Karpas-422 (cell line): ENCODE measurements at regions not wholly inside any gene's neighbourhood (a gene's known extent, or its start where the extent isn't known, plus 50 kb on each side); places are given as distances from the start of the nearest gene placed in this dataset.

Experiments
- DNase-seq: peaks from one replicate; pipeline ENCODE4 v3.0.0-alpha.2; 2015
- H2AFZ ChIP-seq: fragments of 200-600 bp; sonication (generic); 2 replicates; pipeline ENCODE4 v1.6.1; 2014; ENCODE audit warnings: antibody characterized with exemption, low read length, mixed read lengths
- H3K27ac ChIP-seq: fragments of 200-600 bp; sonication (generic); 2 replicates; pipeline ENCODE4 v1.5.1; 2014; ENCODE audit warnings: mild to moderate bottlenecking, low read length, moderate library complexity
- H3K27me3 ChIP-seq: fragments of 200-600 bp; sonication (generic); 2 replicates; pipeline ENCODE4 v1.6.1; 2014; ENCODE audit warnings: low read length, mixed read lengths
- H3K36me3 ChIP-seq: fragments of 200-600 bp; sonication (generic); 2 replicates; pipeline ENCODE4 v1.6.1; 2014; ENCODE audit warnings: low read length, mixed read lengths; ENCODE audit not compliant: insufficient read depth
- H3K4me1 ChIP-seq: fragments of 200-600 bp; sonication (generic); 2 replicates; pipeline ENCODE4 v1.6.1; 2014; ENCODE audit warnings: mild to moderate bottlenecking, low read length, mixed read lengths
- H3K4me2 ChIP-seq: fragments of 200-600 bp; sonication (generic); 2 replicates; pipeline ENCODE4 v1.6.1; 2014; ENCODE audit warnings: low read length, low read depth, mild to moderate bottlenecking; ENCODE audit not compliant: poor library complexity, severe bottlenecking
- H3K4me3 ChIP-seq: fragments of 200-600 bp; sonication (generic); 2 replicates; pipeline ENCODE4 v1.5.1; 2014; ENCODE audit warnings: mild to moderate bottlenecking, antibody characterized with exemption, low read length, mixed read lengths
- H3K79me2 ChIP-seq: fragments of 200-600 bp; sonication (generic); 2 replicates; pipeline ENCODE4 v1.6.1; 2014; ENCODE audit warnings: mild to moderate bottlenecking, low read length, mixed read lengths
- H3K9ac ChIP-seq: fragments of 200-600 bp; sonication (generic); 2 replicates; pipeline ENCODE4 v1.6.0; 2014; ENCODE audit warnings: low read length
- H3K9me2 ChIP-seq: fragments of 200-600 bp; sonication (generic), shearing (Covaris generic); replicated peaks from 2 replicates; pipeline ENCODE4 v1.6.0; 2014; ENCODE audit warnings: mild to moderate bottlenecking, low read length, moderate library complexity; ENCODE audit not compliant: insufficient read depth
- H3K9me3 ChIP-seq: fragments of 300-700, 200-600 bp; sonication (generic); 2 replicates; pipeline ENCODE4 v1.6.1; 2014; ENCODE audit warnings: low read length, mixed read lengths
- H4K20me1 ChIP-seq: fragments of 200-600 bp; sonication (generic); 2 replicates; pipeline ENCODE4 v1.6.1; 2014; ENCODE audit warnings: mild to moderate bottlenecking, antibody characterized with exemption, low read length, low read depth; ENCODE audit not compliant: insufficient read depth

- H3K9ac ChIP-seq: no peak overlapping the region
- no peak for DNase-seq
- no peaks in the 10 kb centered on the region for H3K4me1 ChIP-seq
- no peaks in the 10 kb centered on the region for H4K20me1 ChIP-seq
- H3K9me3 ChIP-seq: peaks cover 19% of the 10 kb centered on the region
- no peaks in the 10 kb centered on the region for H3K79me2 ChIP-seq
- H3K4me2 ChIP-seq: no peak overlapping the region
- H3K27ac ChIP-seq: no peak overlapping the region
- H3K4me3 ChIP-seq: no peak overlapping the region
- H3K9me2 ChIP-seq: no peaks in the 10 kb centered on the region
- no peaks in the 10 kb centered on the region for H3K36me3 ChIP-seq
- H3K27me3 ChIP-seq: no peaks in the 10 kb centered on the region
- no peak overlapping the region for H2AFZ ChIP-seq
Observed at GRCh38 chr7:125648543-125648942, 718.9 kb upstream of the POT1 start.

DNA sequence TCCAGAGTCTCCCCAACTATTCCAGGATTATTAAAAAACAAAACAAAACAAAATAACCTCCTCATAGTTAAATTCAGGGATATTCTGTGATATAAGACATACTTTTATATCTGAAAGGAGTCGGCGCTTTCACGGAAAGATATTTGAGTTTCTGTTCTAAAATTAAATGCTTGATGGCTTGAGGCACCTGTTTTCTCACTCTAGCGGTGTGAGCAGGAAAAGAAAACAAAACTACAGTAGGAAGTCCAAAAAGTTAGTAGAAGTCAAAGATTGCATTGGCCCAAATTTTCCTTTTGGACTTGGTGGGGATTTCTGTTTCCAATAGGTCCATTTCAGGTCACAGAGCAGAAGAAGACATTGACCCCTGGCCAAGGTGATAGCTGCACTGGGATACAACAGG is 716.1 kb upstream of the POT1 start:
- Histone ChIP-seq H3K79me2 (no peaks in the 10 kb centered on the region), H3K4me3 (no peak overlapping the region), H4K20me1 (no peaks in the 10 kb centered on the region), H3K4me1 (no peaks in the 10 kb centered on the region), H2AFZ (no peak overlapping the region), H3K9ac (no peak overlapping the region), H3K9me3 (peaks cover 28% of the 10 kb centered on the region), H3K4me2 (no peak overlapping the region), H3K36me3 (no peaks in the 10 kb centered on the region), H3K27ac (no peak overlapping the region), H3K9me2 (no peaks in the 10 kb centered on the region), H3K27me3 (no peaks in the 10 kb centered on the region)
- DNase-seq: no peak

DNA sequence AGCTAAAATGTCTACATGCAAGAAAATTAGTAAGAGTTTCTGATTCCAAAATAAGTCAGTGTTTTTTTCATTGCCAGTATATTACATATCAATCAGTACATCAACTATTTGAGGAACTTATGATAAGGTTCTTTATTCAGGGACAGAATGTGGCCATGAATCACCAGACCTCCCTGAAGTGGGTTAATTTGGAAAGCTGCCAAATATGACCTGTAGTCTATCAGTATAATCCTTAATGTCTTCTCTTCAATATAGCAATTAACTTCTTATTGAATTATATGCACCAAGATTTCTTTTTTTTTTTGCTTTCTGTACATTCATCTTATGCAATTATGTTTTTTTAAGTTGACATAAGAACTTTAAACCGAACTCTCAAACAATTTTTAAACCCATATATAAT is 714.5 kb upstream of the POT1 start:
- H2AFZ ChIP-seq: no peak overlapping the region
- H3K36me3 ChIP-seq: no peaks in the 10 kb centered on the region
- no peaks in the 10 kb centered on the region for H4K20me1 ChIP-seq
- no peak overlapping the region for H3K9ac ChIP-seq
- peaks cover 32% of the 10 kb centered on the region for H3K9me3 ChIP-seq
- no peak overlapping the region for H3K4me3 ChIP-seq
- H3K27me3 ChIP-seq: no peaks in the 10 kb centered on the region
- H3K27ac ChIP-seq: no peak overlapping the region
- no peaks in the 10 kb centered on the region for H3K4me1 ChIP-seq
- H3K9me2 ChIP-seq: no peaks in the 10 kb centered on the region
- H3K79me2 ChIP-seq: no peaks in the 10 kb centered on the region
- no peak for DNase-seq
- H3K4me2 ChIP-seq: no peak overlapping the region

DNA sequence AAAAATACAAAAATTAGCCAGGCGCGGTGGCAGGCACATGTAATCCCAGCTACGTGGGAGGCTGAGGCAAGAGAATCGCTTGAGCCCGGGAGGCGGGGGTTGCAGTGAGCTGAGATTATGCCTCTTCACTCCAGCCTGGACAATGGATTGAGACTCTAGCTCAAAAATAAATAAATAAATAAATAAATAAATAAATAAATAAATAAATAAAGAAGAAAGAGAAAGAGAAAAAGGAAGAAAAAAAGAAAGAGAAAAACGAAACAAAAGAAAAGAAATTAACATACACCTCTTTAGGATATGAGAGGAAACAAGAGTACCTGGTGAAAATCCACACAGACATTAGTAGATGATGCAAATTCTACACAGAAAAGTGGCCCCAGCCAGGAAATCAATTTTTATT is 713.7 kb upstream of the POT1 start:
- H3K4me3 ChIP-seq: no peak overlapping the region
- no peak overlapping the region for H3K9ac ChIP-seq
- H3K4me2 ChIP-seq: no peak overlapping the region
- no peak overlapping the region for H2AFZ ChIP-seq
- H3K36me3 ChIP-seq: no peaks in the 10 kb centered on the region
- no peaks in the 10 kb centered on the region for H3K4me1 ChIP-seq
- H3K27ac ChIP-seq: no peak overlapping the region
- no peaks in the 10 kb centered on the region for H3K79me2 ChIP-seq
- no peak for DNase-seq
- H3K9me2 ChIP-seq: no peaks in the 10 kb centered on the region
- no peaks in the 10 kb centered on the region for H3K27me3 ChIP-seq
- no peaks in the 10 kb centered on the region for H4K20me1 ChIP-seq
- peaks cover 40% of the 10 kb centered on the region for H3K9me3 ChIP-seq

- Histone ChIP-seq H3K9me2 (no peaks in the 10 kb centered on the region), H3K4me3 (no peak overlapping the region), H3K4me2 (no peak overlapping the region), H3K27me3 (no peaks in the 10 kb centered on the region), H4K20me1 (no peaks in the 10 kb centered on the region), H3K36me3 (no peaks in the 10 kb centered on the region), H3K9ac (no peak overlapping the region), H3K4me1 (no peaks in the 10 kb centered on the region), H3K27ac (no peak overlapping the region), H3K79me2 (no peaks in the 10 kb centered on the region), H3K9me3 (peaks cover 35% of the 10 kb centered on the region), H2AFZ (no peak overlapping the region)
- DNase-seq: no peak
Observed at GRCh38 chr7:125641884-125642283, 712.3 kb upstream of the POT1 start.

GRCh38 chr7:125636320-125636962 is 706.8 kb upstream of the POT1 start:
- no peaks in the 10 kb centered on the region for H3K4me1 ChIP-seq
- H3K27me3 ChIP-seq: no peaks in the 10 kb centered on the region
- H3K4me3 ChIP-seq: no peak overlapping the region
- H3K4me2 ChIP-seq: no peak overlapping the region
- no peak for DNase-seq
- no peaks in the 10 kb centered on the region for H3K79me2 ChIP-seq
- no peak overlapping the region for H3K27ac ChIP-seq
- no peak overlapping the region for H3K9ac ChIP-seq
- H3K36me3 ChIP-seq: no peaks in the 10 kb centered on the region
- H3K9me2 ChIP-seq: no peaks in the 10 kb centered on the region
- H4K20me1 ChIP-seq: no peaks in the 10 kb centered on the region
- no peak overlapping the region for H2AFZ ChIP-seq
- H3K9me3 ChIP-seq: peaks cover 22% of the 10 kb centered on the region

DNA sequence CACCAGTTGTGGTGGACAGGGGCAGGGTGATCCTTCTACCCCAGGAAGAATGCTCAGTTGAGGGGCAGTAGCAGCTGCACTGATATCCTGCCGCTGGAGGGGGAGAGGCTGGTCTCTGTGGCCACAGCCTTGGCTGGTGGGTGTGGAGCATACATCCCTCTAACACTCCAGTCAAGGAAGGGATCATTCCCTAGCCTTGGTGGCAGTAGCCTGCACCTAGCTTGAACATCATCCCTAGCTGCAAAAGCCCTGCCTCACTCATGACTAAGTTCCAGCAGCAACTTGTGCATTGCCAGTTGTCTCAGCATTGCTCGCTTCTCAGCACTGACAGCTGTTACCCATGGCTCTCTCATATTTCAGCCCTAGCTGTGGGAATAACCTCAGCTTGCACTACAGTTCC is 688.9 kb upstream of the POT1 start:
- Histone ChIP-seq H3K79me2 (no peaks in the 10 kb centered on the region), H3K9ac (no peak overlapping the region), H3K27me3 (no peaks in the 10 kb centered on the region)

DNA sequence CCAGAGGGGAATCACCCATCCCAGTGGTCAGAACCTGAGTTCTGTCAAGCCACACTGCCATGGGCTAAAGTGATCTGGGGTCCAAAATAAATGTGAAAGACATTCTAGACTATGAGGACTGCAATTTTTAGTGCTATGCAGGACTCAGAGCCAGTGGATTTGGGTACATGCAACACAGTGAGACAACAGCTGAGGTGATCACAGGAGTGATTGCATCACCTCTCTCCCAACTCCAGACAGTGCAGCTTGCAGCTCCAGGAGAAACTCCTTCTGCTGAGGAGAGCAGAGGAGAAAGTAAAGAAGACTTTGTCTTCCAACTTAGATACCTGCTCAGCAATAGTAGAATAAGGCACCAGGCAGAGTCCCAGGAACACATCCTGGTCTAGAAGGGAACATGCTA is 682.0 kb upstream of the POT1 start:
- DNase-seq: no peak
- Histone ChIP-seq H4K20me1 (no peaks in the 10 kb centered on the region), H3K36me3 (no peaks in the 10 kb centered on the region)

More for the DNA sequence above, 688.9 kb upstream of the POT1 start:
- no peaks in the 10 kb centered on the region for H3K36me3 ChIP-seq
- no peaks in the 10 kb centered on the region for H4K20me1 ChIP-seq
- no peak overlapping the region for H3K4me3 ChIP-seq
- no peaks in the 10 kb centered on the region for H3K4me1 ChIP-seq
- no peak overlapping the region for H3K27ac ChIP-seq
- no peak overlapping the region for H3K4me2 ChIP-seq
- no peak for DNase-seq
- peaks cover 25% of the 10 kb centered on the region for H3K9me3 ChIP-seq
- H2AFZ ChIP-seq: no peak overlapping the region
- H3K9me2 ChIP-seq: no peaks in the 10 kb centered on the region

GRCh38 chr7:125606671-125607070 is 677.0 kb upstream of the POT1 start:
- Histone ChIP-seq H3K4me2 (no peak overlapping the region), H3K4me1 (no peaks in the 10 kb centered on the region), H3K9ac (no peak overlapping the region), H3K9me3 (peaks cover 13% of the 10 kb centered on the region), H3K27ac (no peak overlapping the region), H2AFZ (no peak overlapping the region), H3K36me3 (no peaks in the 10 kb centered on the region), H3K9me2 (no peaks in the 10 kb centered on the region), H3K79me2 (no peaks in the 10 kb centered on the region), H3K27me3 (no peaks in the 10 kb centered on the region), H4K20me1 (no peaks in the 10 kb centered on the region), H3K4me3 (no peak overlapping the region)
- DNase-seq: no peak

More for the DNA sequence above, 682.0 kb upstream of the POT1 start:
- no peaks in the 10 kb centered on the region for H3K4me1 ChIP-seq
- no peak overlapping the region for H3K27ac ChIP-seq
- no peaks in the 10 kb centered on the region for H3K27me3 ChIP-seq
- H3K9ac ChIP-seq: no peak overlapping the region
- H2AFZ ChIP-seq: no peak overlapping the region
- H3K4me2 ChIP-seq: no peak overlapping the region
- H3K9me2 ChIP-seq: no peaks in the 10 kb centered on the region
- H3K9me3 ChIP-seq: peaks cover 15% of the 10 kb centered on the region
- no peak overlapping the region for H3K4me3 ChIP-seq
- no peaks in the 10 kb centered on the region for H3K79me2 ChIP-seq
